A549 (cell line): ENCODE measurements at regions not wholly inside any gene's neighbourhood (a gene's known extent, or its start where the extent isn't known, plus 50 kb on each side); places are given as distances from the start of the nearest gene placed in this dataset.

ENCODE experiments used
- CTCF ChIP-seq: fragments of >200 bp; sonication (Bioruptor Twin); formaldehyde crosslinking; IDR thresholded peaks from 3 replicates; pipeline ENCODE4 v1.5.1; 2016
- EP300 ChIP-seq, 2 experiments: fragments of >200 bp; sonication (Bioruptor Twin); formaldehyde crosslinking; IDR thresholded peaks; 2 replicates in 1 of 2; 3 replicates in 1 of 2; pipeline ENCODE4 v1.6.1; 2016 to 2017
- HDAC2 ChIP-seq: fragments of 200-600 bp; sonication (generic); IDR thresholded peaks from 2 replicates; pipeline ENCODE4 v1.6.1; 2016
- JUNB ChIP-seq: fragments of >200 bp; sonication (Bioruptor Twin); formaldehyde crosslinking; IDR thresholded peaks from 2 replicates; pipeline ENCODE4 v1.6.1; 2016
- NFE2L2 ChIP-seq: fragments of 150-350 bp; conservative IDR thresholded peaks from 2 replicates; pipeline ENCODE4 v1.6.1; 2014; ENCODE audit warnings: low read length
- PHF8 ChIP-seq: fragments of 200-600 bp; sonication (generic); IDR thresholded peaks from 2 replicates; pipeline ENCODE4 v1.6.1; 2016; ENCODE audit warnings: low read depth, mild to moderate bottlenecking, antibody characterized with exemption, moderate library complexity, borderline replicate concordance
- POLR2A ChIP-seq: IDR thresholded peaks from 2 replicates; pipeline ENCODE4 v1.6.1; 2012; ENCODE audit warnings: mild to moderate bottlenecking, low read length
- POLR2AphosphoS2 ChIP-seq: conservative IDR thresholded peaks from 2 replicates; pipeline ENCODE4 v1.6.1; 2012; ENCODE audit warnings: low read length, improper control_type of control experiment, inconsistent platforms
- RNF2 ChIP-seq: fragments of 200-600 bp; sonication (generic); IDR thresholded peaks from 2 replicates; pipeline ENCODE4 v1.6.1; 2016; ENCODE audit warnings: low read depth, mild to moderate bottlenecking, antibody characterized with exemption, moderate library complexity, borderline replicate concordance
- SMC3 ChIP-seq: fragments of >200 bp; sonication (Bioruptor Twin); formaldehyde crosslinking; IDR thresholded peaks from 3 replicates; pipeline ENCODE4 v1.6.1; 2018; ENCODE audit warnings: inconsistent platforms
- TF ChIP-seq, protein P1 (sequence below): IDR thresholded peaks from 2 replicates; pipeline ENCODE4 v1.6.1; 2012
- TF ChIP-seq, protein P2 (sequence below): fragments of 450-650 bp; IDR thresholded peaks from 2 replicates; pipeline ENCODE4 v1.6.1; 2014; ENCODE audit warnings: antibody characterized with exemption
- TF ChIP-seq, protein P3 (sequence below): fragments of 200-600 bp; sonication (generic); IDR thresholded peaks from 2 replicates; pipeline ENCODE4 v1.6.1; 2016; ENCODE audit warnings: antibody characterized with exemption, mild to moderate bottlenecking, moderate library complexity

- TF ChIP-seq POLR2A (no peak), CTCF (no peak), RNF2 (no peak), JUNB (no peak), POLR2AphosphoS2 (no peak), EP300 (IDR thresholded peaks at IDR 0.05) (no peak), SMC3 (no peak), NFE2L2 (no peak), PHF8 (no peak), HDAC2 (no peak)
- TF ChIP-seq, protein P1, sequence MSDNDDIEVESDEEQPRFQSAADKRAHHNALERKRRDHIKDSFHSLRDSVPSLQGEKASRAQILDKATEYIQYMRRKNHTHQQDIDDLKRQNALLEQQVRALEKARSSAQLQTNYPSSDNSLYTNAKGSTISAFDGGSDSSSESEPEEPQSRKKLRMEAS: no peak
- TF ChIP-seq, protein P2, sequence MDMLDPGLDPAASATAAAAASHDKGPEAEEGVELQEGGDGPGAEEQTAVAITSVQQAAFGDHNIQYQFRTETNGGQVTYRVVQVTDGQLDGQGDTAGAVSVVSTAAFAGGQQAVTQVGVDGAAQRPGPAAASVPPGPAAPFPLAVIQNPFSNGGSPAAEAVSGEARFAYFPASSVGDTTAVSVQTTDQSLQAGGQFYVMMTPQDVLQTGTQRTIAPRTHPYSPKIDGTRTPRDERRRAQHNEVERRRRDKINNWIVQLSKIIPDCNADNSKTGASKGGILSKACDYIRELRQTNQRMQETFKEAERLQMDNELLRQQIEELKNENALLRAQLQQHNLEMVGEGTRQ: no peak
- TF ChIP-seq, protein P3, sequence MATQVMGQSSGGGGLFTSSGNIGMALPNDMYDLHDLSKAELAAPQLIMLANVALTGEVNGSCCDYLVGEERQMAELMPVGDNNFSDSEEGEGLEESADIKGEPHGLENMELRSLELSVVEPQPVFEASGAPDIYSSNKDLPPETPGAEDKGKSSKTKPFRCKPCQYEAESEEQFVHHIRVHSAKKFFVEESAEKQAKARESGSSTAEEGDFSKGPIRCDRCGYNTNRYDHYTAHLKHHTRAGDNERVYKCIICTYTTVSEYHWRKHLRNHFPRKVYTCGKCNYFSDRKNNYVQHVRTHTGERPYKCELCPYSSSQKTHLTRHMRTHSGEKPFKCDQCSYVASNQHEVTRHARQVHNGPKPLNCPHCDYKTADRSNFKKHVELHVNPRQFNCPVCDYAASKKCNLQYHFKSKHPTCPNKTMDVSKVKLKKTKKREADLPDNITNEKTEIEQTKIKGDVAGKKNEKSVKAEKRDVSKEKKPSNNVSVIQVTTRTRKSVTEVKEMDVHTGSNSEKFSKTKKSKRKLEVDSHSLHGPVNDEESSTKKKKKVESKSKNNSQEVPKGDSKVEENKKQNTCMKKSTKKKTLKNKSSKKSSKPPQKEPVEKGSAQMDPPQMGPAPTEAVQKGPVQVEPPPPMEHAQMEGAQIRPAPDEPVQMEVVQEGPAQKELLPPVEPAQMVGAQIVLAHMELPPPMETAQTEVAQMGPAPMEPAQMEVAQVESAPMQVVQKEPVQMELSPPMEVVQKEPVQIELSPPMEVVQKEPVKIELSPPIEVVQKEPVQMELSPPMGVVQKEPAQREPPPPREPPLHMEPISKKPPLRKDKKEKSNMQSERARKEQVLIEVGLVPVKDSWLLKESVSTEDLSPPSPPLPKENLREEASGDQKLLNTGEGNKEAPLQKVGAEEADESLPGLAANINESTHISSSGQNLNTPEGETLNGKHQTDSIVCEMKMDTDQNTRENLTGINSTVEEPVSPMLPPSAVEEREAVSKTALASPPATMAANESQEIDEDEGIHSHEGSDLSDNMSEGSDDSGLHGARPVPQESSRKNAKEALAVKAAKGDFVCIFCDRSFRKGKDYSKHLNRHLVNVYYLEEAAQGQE: no peak
Measured at GRCh38 chr16:13768471-13768870, 151.5 kb upstream of the ERCC4 start.
